OCI-LY7 (cell line): ENCODE measurements at regions not wholly inside any gene's neighbourhood (a gene's known extent, or its start where the extent isn't known, plus 50 kb on each side); places are given as distances from the start of the nearest gene placed in this dataset.

Experiments
- BruUV-seq: library from RNA; stranded (reverse); fragments of 400-500 nt; replicated peaks from 2 replicates; lab custom pipeline; 2021; lab: Mats Ljungman, UMichigan
- CTCF ChIA-PET: fragments of 300-600 bp; sonication (Branson Sonifier 250); formaldehyde crosslinking; loops from one replicate; lab custom pipeline; 2022; ENCODE audit warnings: antibody characterized with exemption; ENCODE audit not compliant: unreplicated experiment; lab: Charles Lee
- POLR2A ChIA-PET: fragments of 300-600 bp; sonication (Branson Sonifier 250); formaldehyde crosslinking; loops from one replicate; lab custom pipeline; 2022; ENCODE audit warnings: antibody characterized with exemption; lab: Charles Lee
- DNase-seq: peaks from one replicate; pipeline ENCODE4 v3.0.0-alpha.2; 2015; ENCODE audit warnings: low spot score
- H2AFZ ChIP-seq: fragments of 200-600 bp; sonication (generic), shearing (Covaris generic); 2 replicates; pipeline ENCODE4 v1.6.1; 2014; ENCODE audit warnings: mild to moderate bottlenecking, antibody characterized with exemption, low read length, moderate library complexity
- H3K27ac ChIP-seq: fragments of 200-600 bp; sonication (generic); 2 replicates; pipeline ENCODE4 v1.5.1; 2014; ENCODE audit warnings: mixed run types, low read depth, mild to moderate bottlenecking, moderate library complexity, low read length, inconsistent platforms; ENCODE audit not compliant: poor library complexity, severe bottlenecking
- H3K36me3 ChIP-seq: fragments of 200-600 bp; sonication (generic); 2 replicates; pipeline ENCODE4 v1.6.1; 2014; ENCODE audit warnings: mild to moderate bottlenecking, antibody characterized with exemption, low read length, moderate library complexity, mixed read lengths; ENCODE audit not compliant: insufficient read depth
- H3K4me1 ChIP-seq: fragments of 200-600 bp; sonication (generic); 2 replicates; pipeline ENCODE4 v1.5.1; 2014; ENCODE audit warnings: mild to moderate bottlenecking, low read length; ENCODE audit not compliant: insufficient read depth, poor library complexity, severe bottlenecking
- H3K4me2 ChIP-seq: fragments of 200-600 bp; sonication (generic); 2 replicates; pipeline ENCODE4 v1.6.1; 2014; ENCODE audit warnings: mild to moderate bottlenecking, low read length
- H3K4me3 ChIP-seq: fragments of 200-600 bp; sonication (generic); 2 replicates; pipeline ENCODE4 v1.5.1; 2014; ENCODE audit warnings: mild to moderate bottlenecking, low read depth, low read length; ENCODE audit not compliant: poor library complexity, severe bottlenecking
- H3K79me2 ChIP-seq: fragments of 200-600 bp; sonication (generic); 2 replicates; pipeline ENCODE4 v1.6.1; 2016; ENCODE audit warnings: low read depth, mild to moderate bottlenecking, low read length, moderate library complexity, mixed read lengths; ENCODE audit not compliant: insufficient read depth
- H3K9me2 ChIP-seq: fragments of 200-600 bp; sonication (generic); 2 replicates; pipeline ENCODE4 v1.6.1; 2016; ENCODE audit warnings: mild to moderate bottlenecking, low read length, mixed read lengths; ENCODE audit not compliant: insufficient read depth
- H3K9me3 ChIP-seq: fragments of 200-600 bp; sonication (generic); 2 replicates; pipeline ENCODE4 v1.6.1; 2014; ENCODE audit warnings: mild to moderate bottlenecking, mixed run types, low read length, mixed read lengths
- H4K20me1 ChIP-seq: fragments of 200-600 bp; sonication (generic); 2 replicates; pipeline ENCODE4 v1.6.1; 2014; ENCODE audit warnings: mild to moderate bottlenecking, antibody characterized with exemption, low read length, moderate library complexity, mixed read lengths; ENCODE audit not compliant: insufficient read depth
- CTCF ChIP-seq: fragments of 200-600 bp; sonication (generic); conservative IDR thresholded peaks from 2 replicates; pipeline ENCODE4 v1.5.1; 2014; ENCODE audit warnings: mild to moderate bottlenecking, antibody characterized with exemption, low read length, moderate library complexity, mixed read lengths
- EZH2phosphoT487 ChIP-seq: fragments of 200-600 bp; sonication (generic); IDR thresholded peaks from 2 replicates; pipeline ENCODE4 v1.6.1; 2018; ENCODE audit warnings: low read depth, borderline replicate concordance, mild to moderate bottlenecking, mixed run types, antibody characterized with exemption, low read length, moderate library complexity, mixed read lengths
- intact Hi-C: fragments of 100-400 bp; cut with micrococcal nuclease; formaldehyde crosslinking; loops from one replicate; pipeline ENCODE4 v1.10.0; 2022; ENCODE audit not compliant: unreplicated experiment

GRCh38 chr7:104963378-104963990 lies 50.5 kb upstream of the KMT2E start:
- no peaks in the 10 kb centered on the region for H3K79me2 ChIP-seq
- H3K4me2 ChIP-seq, result no peak overlapping the region
- ChIA-PET POLR2A (interaction anchor here (1.1 kb wide), 1 partner anchor 18 kb away, joined by 3 read pairs; no protein-coding TSS in a partner anchor), CTCF (no interaction called here)
- H3K9me3 ChIP-seq, result peaks cover 16% of the 10 kb centered on the region
- H3K27ac ChIP-seq, result no peak overlapping the region
- no peak for DNase-seq
- TF ChIP-seq CTCF (no peak), EZH2phosphoT487 (no peak)
- intact Hi-C loops, result no loop called here
- H3K36me3 ChIP-seq, result peaks cover 18% of the 10 kb centered on the region; the same call in 1 of the 2 replicates
- no peak overlapping the region for H3K4me3 ChIP-seq
- H2AFZ ChIP-seq, result no peak overlapping the region
- no TSS peak for BruUV-seq
- peaks cover 11% of the 10 kb centered on the region for H3K4me1 ChIP-seq
- H4K20me1 ChIP-seq, result no peaks in the 10 kb centered on the region
- H3K9me2 ChIP-seq, result no peaks in the 10 kb centered on the region

- TF ChIP-seq CTCF (no peak), EZH2phosphoT487 (no peak)
- ChIA-PET POLR2A (interaction anchor here (1.1 kb wide), 1 partner anchor 17 kb away, joined by 3 read pairs; no protein-coding TSS in a partner anchor), CTCF (no interaction called here)
- Histone ChIP-seq H3K4me3 (no peak overlapping the region), H2AFZ (no peak overlapping the region), H4K20me1 (no peaks in the 10 kb centered on the region), H3K9me3 (peaks cover 16% of the 10 kb centered on the region), H3K36me3 (peaks cover 18% of the 10 kb centered on the region; the same call in 1 of the 2 replicates), H3K4me2 (no peak overlapping the region), H3K79me2 (no peaks in the 10 kb centered on the region), H3K9me2 (no peaks in the 10 kb centered on the region), H3K27ac (no peak overlapping the region), H3K4me1 (peaks cover 11% of the 10 kb centered on the region)
- DNase-seq, result peak; percentile 84
- intact Hi-C loops, result no loop called here
- BruUV-seq, result no TSS peak
Measured at GRCh38 chr7:104963991-104964385, 50.0 kb upstream of the KMT2E start.
